ENCODE measurements at regions not wholly inside any gene's neighbourhood (a gene's known extent, or its start where the extent isn't known, plus 50 kb on each side); places are given as distances from the start of the nearest gene placed in this dataset.
"Not testable (repeated sequence)": the region's sequence is repeated elsewhere in the genome, so short reads cannot be mapped to it uniquely, and the experiment has no call there.

DNA sequence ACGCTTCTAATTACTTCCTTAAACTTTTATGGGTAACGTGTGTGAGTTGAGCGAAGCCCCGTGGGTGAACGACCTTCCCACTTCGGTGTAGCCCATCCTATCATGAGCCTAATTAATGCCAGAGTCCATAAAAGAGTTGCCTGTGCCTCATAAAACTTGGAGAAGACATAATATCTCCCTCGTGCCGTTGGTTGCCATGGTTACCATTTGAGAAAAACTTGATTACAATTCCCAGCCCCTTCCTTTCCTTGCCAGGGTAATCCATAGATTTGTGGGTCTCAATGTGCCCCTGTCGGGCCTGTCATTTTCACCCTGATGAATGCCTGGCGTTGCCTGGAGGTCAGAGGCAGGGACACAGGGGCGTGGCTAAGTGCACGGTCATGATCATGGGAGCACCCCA is 127.1 kb downstream of the GLRX3 start:
- no peak for DNase-seq

DNA sequence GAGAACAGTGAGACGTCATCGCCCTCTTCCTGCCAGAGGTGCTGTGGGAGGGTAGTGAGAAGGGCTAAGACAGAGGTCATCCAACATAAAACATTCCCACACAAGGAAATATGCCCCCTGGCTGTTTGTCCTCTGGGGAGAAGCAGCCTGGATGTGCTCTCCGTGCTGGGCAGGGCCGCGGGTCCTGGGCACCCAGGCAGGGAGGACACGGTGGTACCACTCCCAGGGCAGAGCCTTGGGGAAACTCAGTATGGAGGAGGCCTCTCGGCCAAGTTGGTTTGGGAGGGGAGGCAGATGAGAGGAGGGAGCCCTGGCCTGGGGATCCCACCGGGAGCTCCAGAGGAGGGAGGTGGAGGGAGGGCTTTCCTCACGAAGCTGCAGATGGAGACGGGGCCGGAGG is 129.4 kb downstream of the GLRX3 start:
- no peak for DNase-seq

DNA sequence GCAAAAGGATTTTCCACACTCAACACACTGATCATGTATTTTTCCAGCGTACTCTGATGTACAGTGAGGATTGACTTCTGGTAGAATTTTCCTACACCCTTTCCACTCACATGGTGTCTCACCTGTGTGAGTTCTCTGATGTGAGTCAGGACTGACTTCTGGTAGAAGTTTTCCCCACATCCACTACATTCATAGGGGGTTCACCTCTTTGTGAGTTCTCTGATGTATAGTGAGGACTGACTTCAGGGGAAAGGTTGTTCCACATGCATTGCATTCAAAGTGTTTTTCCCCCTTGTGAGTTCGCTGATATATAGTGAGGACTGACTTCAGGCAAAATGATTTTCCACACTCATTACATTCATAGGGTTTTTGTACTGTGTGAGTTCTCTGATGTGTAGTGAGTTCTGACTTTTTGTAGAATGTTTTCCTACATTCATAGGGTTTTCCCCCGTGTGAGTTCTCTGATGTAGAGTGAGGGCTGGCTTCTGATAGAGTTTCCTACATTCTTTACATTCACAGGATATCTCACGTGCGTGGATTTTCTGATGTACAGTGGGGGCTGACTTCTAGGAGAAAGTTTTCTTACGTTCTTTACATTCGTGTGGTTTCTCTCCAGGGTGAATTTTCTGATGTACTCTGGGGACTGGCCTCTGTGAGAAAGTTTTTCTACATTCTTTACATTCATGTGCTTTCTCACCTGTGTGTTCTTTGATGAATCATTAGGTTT is 146.5 kb downstream of the GLRX3 start:
- no peak for DNase-seq

DNA sequence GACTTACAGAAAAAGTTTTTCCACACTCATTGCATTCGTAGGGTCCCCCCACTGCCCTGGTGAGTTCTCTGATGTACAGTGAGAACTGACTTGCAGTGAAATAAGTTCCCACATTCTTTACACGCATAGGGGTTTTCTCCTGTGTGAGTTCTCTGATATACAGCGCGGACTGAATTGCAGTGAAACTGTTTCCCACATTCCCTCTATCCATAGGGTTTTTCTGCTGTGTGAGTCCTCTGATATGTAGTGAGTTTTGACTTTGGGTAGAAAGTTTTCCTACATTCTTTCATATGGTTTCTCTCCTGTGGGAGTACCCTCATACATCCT is 147.0 kb downstream of the GLRX3 start:
- DNase-seq: no peak

DNA sequence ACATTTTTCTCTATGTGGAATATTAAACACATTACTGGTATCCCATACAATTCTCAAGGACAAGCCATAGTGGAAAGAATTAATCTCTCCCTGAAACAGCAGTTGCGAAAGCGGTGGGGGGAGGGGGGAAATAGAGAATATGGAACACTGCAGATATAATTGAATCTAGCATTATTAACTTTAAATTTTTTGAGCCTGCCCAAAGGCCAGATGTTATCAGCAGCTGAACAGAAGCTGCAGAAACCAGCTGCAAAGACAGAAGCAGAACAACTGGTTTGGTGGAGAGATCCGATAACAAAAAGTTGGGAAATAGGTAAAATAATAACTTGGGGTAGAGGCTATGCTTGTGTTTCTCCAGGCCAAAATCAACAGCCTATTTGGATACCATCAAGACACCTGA is 159.6 kb downstream of the GLRX3 start:
- not testable (repeated sequence) for DNase-seq

DNA sequence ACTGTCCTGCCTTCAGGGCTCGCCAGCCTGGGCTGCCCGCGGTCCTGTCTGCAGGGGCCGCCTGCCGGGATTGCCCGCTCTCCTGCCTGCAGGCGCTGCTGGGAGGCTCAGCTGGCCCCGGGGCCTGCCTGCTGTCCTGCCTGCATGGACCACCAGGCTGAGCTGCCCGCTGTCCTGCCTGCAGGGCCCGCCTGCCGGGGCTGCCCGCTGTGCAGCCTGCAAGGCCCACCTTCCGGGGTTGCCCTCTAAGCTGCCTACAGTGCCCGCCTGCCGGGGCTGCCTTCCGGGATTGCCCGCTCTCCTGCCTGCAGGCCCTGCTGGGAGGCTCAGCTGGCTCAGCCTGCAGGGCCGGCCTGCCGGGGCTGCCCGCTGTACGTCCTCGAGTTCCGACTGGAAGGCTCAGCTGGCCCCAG is 164.4 kb downstream of the GLRX3 start:
- DNase-seq: peak in 2 of 4 experiments; percentile 37 to 65

DNA sequence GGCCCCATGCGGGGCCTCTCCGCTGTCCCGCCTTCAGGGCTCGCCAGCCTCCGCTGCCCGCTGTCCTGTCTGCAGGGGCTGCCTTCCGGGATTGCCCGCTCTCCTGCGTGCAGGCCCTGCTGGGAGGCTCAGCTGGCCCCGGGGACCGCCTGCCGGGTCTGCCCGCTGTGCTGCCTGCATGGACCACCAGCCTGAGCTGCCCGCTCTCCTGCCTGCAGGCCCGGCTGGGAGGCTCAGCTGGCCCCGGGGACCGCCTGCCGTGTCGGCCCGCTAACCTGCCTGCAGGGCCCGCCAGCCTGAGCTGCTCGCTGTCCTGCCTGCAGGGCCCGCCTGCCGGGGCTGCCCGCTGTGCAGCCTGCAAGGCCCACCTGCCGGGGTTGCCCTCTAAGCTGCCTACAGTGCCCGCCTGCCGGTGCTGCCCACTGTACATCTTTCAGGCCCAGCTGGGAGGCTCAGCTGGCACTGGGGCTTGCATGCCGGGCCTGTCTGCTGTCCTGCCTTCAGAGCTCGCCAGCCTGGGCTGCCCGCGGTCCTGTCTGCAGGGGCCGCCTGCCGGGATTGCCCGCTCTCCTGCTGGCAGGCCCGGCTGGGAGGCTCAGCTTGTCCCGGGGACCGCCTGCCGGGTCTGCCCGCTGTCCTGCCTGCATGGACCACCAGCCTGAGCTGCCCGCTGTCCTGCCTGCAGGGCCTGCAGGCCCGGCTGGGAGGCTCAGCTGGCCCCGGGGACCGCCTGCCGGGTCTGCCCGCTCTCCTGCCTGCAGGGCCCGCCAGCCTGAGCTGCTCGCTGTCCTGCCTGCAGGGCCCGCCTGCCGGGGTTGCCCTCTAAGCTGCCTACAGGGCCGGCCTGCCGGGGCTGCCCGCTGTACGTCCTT is 165.1 kb downstream of the GLRX3 start:
- peak in 3 of 4 experiments; percentile 3 to 73 (median 64) for DNase-seq

DNA sequence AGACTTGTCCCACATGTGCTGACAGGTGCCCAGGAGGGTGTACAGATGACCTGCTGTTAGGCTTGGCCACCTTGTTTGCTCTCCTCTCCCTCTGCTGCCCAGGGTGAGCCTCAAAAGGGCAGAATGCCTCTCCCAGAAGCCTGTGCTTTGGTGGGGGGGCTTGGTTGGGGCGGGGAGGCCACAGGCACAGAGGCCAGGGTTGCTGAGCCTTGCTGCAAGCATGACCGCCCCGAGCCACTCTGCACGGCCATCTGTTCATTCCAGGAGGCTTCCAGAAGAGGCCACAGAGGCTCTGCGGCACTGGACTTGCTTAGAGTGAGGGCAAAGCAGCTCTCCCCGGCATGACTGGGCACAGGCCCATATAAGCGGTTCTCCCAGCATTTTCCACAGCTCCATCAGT is 190.8 kb downstream of the GLRX3 start:
- DNase-seq: no peak

DNA sequence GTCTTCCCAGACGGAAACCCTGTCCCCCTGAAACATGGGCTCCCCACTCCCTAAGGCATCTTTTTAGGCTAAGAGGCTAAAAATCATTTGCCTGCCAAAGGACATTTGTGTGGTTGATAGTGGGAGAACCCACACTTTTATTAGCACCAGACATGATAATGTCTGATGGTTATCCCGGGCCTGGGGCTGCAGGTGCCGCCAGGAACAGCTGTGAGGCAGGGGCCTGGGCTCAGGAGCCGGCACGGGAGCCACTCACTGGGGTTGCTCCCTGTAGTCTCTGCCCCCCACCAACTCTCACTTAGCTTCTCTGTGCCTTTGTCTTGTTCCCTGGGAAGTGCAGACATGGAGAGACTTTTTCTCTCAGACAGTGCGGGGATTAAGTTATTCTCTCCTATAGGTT is 193.6 kb downstream of the GLRX3 start:
- DNase-seq: no peak

DNA sequence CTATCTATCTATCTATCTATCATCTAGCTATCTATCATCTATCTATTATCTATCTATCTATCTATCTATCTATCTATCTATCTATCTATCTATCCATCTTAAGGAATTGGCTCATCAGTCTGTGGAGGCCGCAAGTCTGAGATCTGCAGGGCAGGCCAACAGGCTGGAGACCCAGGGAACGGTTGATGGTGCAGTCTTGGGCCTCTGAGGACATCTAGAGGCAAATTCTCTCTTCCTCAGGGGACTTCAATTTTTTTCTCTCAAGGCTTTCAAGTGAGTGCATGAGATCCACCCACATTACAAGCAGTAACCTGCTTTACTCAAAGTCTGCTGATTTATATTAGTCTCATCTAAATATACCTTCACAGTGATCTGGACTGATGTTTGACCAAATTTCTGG is 197.0 kb downstream of the GLRX3 start:
- DNase-seq: no peak

DNA sequence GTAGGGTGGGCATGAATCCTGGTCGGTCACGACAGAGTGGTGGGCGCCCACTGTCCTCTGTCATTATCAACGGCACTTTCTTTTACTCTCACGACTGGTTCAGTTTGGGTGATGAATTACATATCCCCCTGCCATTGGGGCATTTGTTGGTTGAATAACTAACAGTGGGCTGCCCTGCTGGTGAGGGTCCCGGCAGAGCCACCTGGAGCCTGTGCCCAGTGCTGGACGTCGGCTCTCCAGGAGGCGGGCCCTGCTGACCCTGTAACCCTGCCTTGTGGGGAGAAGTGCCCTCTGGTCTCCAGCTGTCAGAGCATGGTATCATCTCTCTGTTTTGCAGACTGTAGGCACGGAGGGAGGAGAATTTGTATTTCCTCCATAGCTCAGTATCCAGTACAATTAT is 199.1 kb downstream of the GLRX3 start:
- no peak for DNase-seq

DNA sequence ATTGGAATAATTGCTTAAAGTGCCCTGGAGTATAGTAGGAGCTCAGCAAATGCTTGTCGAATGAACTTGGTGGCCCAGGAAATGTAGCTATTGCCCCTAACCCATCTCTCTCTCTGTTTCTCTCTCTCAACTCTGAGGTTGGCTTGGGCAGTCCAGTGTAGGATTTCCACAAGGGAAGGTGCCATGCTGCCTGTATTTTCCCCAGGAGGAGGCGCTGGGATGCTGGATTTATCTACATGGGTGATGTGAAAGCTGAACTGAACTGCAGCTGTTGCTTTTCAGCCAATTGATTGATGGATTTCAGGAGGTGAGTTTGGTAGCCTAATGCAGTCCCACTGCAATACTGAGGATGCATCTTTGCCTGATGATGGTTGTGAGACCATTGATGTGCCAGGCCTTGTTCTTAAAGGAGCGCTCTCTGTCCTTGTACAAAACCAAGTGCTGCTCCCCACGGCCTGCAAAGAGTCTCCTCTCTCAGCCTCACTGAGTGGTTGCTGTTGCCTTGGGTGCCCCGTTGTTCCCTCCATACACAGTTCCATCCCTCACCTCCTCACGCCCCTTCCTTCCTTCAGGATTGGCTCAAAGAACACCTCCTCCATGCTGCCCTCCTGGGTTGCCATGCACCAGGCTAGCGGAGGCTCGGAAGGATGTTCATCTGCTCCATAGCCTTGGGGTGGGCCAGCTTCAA is 200.6 kb downstream of the GLRX3 start:
- DNase-seq: no peak

DNA sequence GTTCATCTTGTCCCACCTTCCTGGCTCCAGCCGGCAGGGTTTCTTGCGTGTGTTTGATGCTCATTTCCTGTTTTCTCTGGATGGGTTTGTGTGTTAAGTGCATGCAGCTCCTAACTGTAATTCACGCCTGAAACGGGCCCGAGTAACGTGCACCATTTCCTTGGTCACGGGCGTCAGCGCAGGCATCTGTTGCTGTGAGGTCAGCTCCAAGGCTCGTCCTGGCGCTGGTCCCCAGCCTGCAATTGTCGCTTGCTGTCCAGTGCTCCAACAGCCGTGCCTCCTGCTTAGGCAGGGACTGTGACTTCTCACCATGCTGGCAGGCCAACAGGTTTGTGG is 201.1 kb downstream of the GLRX3 start:
- DNase-seq: no peak

DNA sequence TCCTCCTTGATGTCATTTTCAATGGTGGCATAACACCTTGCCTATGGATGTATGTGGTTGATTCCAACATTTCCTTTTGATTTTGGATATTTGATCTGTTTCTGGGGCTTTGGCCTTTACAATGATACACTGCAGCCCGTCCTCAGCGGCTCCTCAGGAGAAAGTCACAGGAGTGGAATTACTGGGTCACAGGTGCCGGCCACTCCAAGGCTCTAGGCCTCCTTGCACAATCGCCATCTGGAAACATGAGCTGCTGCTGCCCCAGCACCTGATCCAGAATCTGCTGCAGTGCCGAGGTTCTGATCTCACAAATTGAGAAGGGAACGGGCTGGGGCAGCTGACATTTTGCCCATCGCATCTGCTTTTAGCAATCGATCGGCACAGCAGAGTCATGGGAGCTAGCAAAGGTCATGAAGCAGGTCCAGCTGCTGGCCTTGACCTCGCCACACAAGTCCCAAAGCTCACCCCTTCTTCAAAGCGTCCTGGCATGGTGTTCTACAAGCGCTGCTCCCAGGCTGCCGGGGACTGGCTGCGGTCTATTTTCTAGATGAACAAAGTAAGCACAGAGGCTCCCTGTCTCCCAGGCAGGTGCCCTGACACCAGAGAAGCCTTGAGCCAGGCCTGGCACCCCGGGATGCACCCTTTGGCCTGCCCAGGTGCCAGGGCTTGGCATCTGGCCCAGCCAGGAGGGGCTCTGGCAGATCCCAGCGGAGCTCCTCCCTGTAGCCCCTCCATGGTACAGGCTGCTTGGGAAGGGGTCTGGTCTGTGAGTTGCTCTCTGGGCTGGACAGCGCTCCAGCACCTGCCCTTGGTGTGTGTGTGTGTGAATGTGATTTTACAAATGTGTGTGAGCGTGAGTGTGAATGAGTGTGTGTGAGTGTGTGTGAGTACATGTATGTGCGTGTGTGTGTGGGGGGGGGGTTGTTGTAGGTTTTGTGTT is 201.8 kb downstream of the GLRX3 start:
- DNase-seq: no peak

DNA sequence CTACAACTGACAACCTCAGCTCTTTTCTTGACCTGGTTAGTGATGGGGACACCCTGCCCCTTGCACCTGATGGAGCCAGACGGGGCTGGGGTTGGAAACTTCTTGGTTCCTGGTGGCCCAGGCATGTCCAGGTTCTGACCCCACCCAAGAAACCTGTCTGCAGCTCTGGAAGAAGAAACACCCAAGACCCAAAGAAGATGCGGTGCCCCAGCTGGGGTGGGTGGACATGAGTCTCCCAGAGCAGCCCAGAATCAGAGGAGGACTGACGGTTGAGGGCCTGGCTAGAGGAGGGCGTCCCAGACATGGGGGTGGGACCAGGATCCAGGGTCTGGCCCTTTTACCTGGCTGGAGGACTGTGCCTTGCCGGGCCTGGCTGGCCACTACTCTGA is 202.4 kb downstream of the GLRX3 start:
- DNase-seq: no peak

DNA sequence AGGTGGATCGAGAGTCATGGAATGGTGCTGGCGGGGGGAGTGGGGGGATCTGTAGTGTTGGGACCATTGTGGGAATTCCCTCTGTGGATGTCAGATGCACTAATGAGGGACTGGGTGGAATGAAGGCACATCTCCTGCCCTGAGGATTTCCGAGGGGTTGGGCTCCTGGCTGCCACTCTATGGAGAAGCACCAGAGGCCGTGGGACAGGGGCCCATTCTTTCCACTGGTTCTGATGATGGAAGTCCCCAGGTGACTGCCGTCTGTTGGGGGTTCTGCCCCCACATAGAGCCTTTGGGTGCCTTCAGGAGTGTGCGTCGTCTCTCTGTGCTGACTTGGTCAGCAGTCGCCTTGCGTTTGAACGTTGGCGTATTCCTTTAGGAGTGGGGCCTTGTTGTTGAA is 202.9 kb downstream of the GLRX3 start:
- no peak for DNase-seq

DNA sequence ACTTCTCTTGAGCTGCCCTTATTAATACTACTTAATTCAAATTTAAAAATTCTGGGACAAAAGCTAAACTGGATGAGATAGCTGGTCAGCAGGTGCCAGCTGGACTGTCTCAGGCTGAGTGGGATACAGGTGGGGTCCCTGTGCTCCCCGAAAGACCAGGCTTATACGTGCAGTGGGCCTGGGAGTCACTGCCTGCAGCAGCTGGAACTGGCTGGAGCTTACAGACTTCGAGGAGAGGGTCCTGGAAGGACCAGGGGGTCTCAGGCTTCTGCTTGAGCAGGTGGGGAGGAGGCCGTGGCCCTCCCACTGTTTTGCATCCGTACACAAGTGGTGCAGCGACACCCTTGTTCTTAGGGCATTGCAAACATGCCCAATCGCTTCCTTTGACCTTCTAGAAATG is 203.7 kb downstream of the GLRX3 start:
- no peak for DNase-seq

DNA sequence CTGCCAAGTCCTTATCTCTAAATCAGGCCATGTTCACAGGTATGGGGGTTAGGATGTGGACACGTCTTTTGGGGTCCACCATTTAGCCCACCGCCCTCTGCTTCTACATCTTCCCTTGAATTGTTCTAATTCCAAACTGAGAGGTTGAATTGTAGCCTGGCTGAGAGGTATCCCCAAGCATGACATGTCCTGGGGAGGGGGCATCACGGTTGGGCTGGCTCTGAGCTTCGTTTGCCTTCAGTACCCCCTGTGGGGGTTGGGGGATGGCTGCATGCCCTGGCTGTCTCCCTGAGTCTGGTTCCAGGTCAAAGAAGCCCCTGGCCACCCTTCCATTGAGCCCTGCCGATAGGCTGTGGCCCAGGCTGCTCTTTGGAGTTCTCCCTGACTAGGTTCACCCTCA is 204.6 kb downstream of the GLRX3 start:
- no peak for DNase-seq

DNA sequence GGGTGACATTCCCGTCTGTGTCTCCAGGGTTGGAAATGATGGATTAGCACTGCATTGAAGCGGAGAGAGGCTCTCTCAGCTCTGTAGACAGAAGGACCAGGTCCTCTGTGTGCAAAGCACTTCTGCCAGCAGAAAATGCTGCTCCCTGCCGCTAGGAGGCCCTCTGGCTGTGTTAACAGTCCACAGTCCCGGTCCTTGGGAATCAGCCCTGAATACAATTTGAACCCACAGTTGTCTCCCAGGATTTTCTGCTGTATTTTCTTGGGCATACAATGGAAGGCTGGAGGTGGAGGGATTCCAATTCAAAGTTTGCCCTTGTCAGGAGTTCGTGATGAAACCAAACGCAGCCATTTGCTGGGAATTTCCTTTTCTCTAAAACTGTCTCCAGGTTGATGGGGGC is 205.2 kb downstream of the GLRX3 start:
- peak; percentile 14 to 53 (median 42) for DNase-seq

DNA sequence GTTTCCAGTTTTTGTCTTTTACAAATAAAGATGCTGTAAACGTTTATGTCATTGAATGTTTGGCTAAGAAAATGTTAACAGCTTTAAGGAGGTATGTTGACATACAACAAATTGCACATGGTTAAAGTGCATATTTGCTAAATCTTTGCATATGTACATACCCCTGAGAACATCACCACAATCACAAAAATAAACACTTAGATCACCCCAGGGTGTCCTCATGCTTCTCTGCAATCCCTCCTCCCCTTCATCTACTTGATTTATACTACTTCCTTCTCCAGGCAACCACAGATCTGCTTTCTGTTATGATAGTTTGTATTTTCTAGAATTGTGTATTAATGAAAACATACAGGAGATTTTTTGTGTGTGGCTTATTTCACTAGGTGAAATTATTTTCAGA is 209.5 kb downstream of the GLRX3 start:
- DNase-seq: no peak

DNA sequence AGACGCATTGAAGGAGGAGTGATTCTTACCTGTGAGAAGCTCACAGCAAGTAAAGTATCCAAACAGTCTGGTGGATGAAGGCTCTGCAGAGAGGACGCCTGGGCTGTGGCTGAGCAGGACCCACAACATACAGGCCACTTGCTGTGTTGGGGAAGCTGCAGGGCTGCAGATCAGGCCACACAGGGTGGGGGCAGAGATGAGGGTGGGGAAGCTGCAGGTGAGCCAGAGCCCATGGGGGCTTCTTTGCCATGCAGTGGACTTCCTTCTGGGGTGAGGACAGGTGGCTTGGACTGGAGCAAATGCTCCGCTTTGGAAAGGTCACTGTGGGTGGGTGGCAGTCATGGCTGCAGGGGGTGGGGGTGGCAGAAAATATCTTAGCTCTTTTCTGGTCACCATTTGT is 214.8 kb downstream of the GLRX3 start:
- DNase-seq: no peak

DNA sequence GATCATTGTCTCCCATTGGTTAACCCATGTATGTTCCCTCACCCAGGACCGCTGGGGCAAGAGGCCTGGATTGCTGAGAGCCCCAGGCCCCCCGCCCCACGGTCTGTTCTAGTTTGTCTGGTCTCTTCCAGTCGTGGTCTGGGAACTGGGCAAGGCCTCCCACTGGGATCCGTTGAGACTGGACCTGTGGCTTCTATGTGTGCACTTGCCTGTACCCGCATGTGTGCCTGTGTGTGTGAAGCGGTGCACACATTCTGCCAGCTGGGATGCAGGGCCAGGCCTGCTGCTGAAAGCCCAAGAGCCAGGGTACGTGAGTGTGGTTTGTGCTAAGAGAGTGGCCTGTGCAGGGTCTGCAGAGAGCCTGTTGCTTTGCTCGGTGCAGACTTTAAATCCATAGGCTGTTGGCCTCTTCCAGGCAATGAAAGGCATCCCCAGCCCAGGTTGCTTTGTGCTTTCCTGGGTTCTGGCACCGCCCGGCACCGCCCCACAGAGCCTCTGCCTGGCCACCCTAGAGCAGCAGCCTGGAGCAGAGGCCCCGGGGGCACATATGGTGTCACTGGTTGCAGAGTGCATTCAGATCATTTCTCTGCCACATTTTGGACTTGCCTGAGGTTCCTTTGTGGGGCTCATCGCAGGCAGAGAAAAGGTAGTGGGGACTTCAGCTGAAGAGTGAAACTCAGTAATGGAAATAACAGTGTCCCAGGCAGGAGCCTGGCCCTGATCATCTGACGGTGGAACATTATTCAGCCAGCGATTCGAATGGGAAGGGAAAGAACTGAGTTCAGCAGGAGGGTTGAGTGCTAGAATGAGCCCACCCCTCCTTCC is 215.5 kb downstream of the GLRX3 start:
- no peak for DNase-seq

Data from suppressor macrophage (primary cell).